K562 (cell line): ENCODE measurements at regions not wholly inside any gene's neighbourhood (a gene's known extent, or its start where the extent isn't known, plus 50 kb on each side); places are given as distances from the start of the nearest gene placed in this dataset.
A peak's percentile ranks its signal among the peaks of the same experiment; 100 is the strongest.

Experiments used
- ATAC-seq: fragments of 200-7000 bp; cut with Tn5 transposase; 3 replicates; pipeline ENCODE4 v1.9.1; 2020; ENCODE audit warnings: moderate library complexity
- BruUV-seq: library from RNA; stranded (reverse); fragments of 400-500 nt; replicated peaks from 2 replicates; lab custom pipeline; 2021; lab: Mats Ljungman, UMichigan
- CTCF ChIA-PET: fragments of 300-600 bp; formaldehyde crosslinking; extraction: SDS; loops from one replicate; lab custom pipeline; 2021; ENCODE audit warnings: low intra/inter-chr PET ratio; lab: Yijun Ruan, JAX
- POLR2A ChIA-PET: fragments of 300-600, 350-650 bp; sonication (Branson Sonifier 250); formaldehyde crosslinking; extraction: SDS; loops from one replicate; lab custom pipeline; 2021; ENCODE audit warnings: antibody characterized with exemption, inconsistent platforms; lab: Yijun Ruan, JAX
- DNase-seq, 4 experiments: peaks; one replicate each; pipeline versions ENCODE4 v3.0.0 to v3.0.0-alpha.2; 2011 to 2018; ENCODE audit warnings: low spot score in 3 of 4, mixed read lengths in 3 of 4; ENCODE audit errors: extremely low read depth in 1 of 4
- FAIRE-seq: peaks from 2 replicates; lab custom pipeline; 2011; peaks lifted over from hg19 to GRCh38; lab: Jason Lieb, UNC
- H2AFZ ChIP-seq: 2 replicates; pipeline ENCODE4 v1.6.0; 2011; ENCODE audit warnings: low read depth, low read length, control low read depth, inconsistent platforms
- H3K27ac ChIP-seq: fragments of 200-600 bp; 3 replicates; pipeline ENCODE4 v1.8.0; 2011; ENCODE audit warnings: low read depth, mild to moderate bottlenecking, control low read depth, inconsistent platforms, low read length, moderate library complexity, mixed read lengths; ENCODE audit errors: extremely low read depth
- H3K27me3 ChIP-seq, 2 experiments: fragments of 300-600 bp in 1 of 2; 2 replicates in 1 of 2; 3 replicates in 1 of 2; pipeline versions ENCODE4 v1.6.0 to v1.8.0; 2011; ENCODE audit warnings: inconsistent platforms in 2 of 2, low read length in 2 of 2, mild to moderate bottlenecking in 1 of 2, mixed read lengths in 1 of 2, moderate library complexity in 1 of 2; ENCODE audit not compliant: control insufficient read depth in 2 of 2, insufficient read depth in 2 of 2
- H3K36me3 ChIP-seq: fragments of 300-600 bp; 3 replicates; pipeline ENCODE4 v1.8.0; 2011; ENCODE audit warnings: mild to moderate bottlenecking, low read length, inconsistent platforms; ENCODE audit not compliant: control insufficient read depth, insufficient read depth
- H3K4me1 ChIP-seq, 2 experiments: fragments of 200-600 bp in 1 of 2; replicated peaks in 1 of 2; 2 replicates in 1 of 2; 3 replicates in 1 of 2; pipeline versions ENCODE4 v1.5.1 to v1.8.0; 2011; ENCODE audit warnings: inconsistent platforms in 2 of 2, low read length in 2 of 2, mild to moderate bottlenecking in 1 of 2, mixed read lengths in 1 of 2, moderate library complexity in 1 of 2; ENCODE audit not compliant: control insufficient read depth in 2 of 2, insufficient read depth in 2 of 2
- H3K4me2 ChIP-seq: 2 replicates; pipeline ENCODE4 v1.6.1; 2011; ENCODE audit warnings: low read length, control low read depth, inconsistent platforms, mixed read lengths; ENCODE audit not compliant: insufficient read depth
- H3K4me3 ChIP-seq: fragments of 200-600 bp; sonication (generic), shearing (Covaris generic); 2 replicates; pipeline ENCODE4 v1.5.1; 2016; ENCODE audit warnings: control low read depth, inconsistent platforms
- H3K79me2 ChIP-seq: fragments of 200-600 bp; 3 replicates; pipeline ENCODE4 v1.8.0; 2011; ENCODE audit warnings: low read length, inconsistent platforms; ENCODE audit not compliant: control insufficient read depth, insufficient read depth
- H3K9ac ChIP-seq, 2 experiments: 2 replicates each; pipeline versions ENCODE4 v1.6.0 to v1.6.1; 2011; ENCODE audit warnings: low read depth in 2 of 2, low read length in 2 of 2, control low read depth in 1 of 2, inconsistent platforms in 1 of 2, mild to moderate bottlenecking in 1 of 2, mixed read lengths in 1 of 2; ENCODE audit not compliant: insufficient read depth in 1 of 2
- H3K9me1 ChIP-seq: one replicate; pipeline ENCODE4 v1.6.0; 2011; ENCODE audit warnings: inconsistent platforms, mild to moderate bottlenecking, low read length, moderate library complexity; ENCODE audit not compliant: control insufficient read depth, insufficient read depth
- H3K9me3 ChIP-seq: replicated peaks from 2 replicates; pipeline ENCODE4 v1.5.1; 2011; ENCODE audit warnings: low read depth, low read length, inconsistent platforms; ENCODE audit not compliant: control insufficient read depth, insufficient read depth
- H4K20me1 ChIP-seq: replicated peaks from 2 replicates; pipeline ENCODE4 v1.6.1; 2011; ENCODE audit warnings: low read length, inconsistent platforms, mixed read lengths; ENCODE audit not compliant: control insufficient read depth, insufficient read depth
- BACH1 ChIP-seq: fragments of 200-800 bp; sonication (Bioruptor generic); IDR thresholded peaks from 2 replicates; pipeline ENCODE4 v1.6.1; 2016; ENCODE audit warnings: missing genetic modification characterization, missing compliant biosample characterization
- EP300 ChIP-seq: IDR thresholded peaks from 2 replicates; pipeline ENCODE4 v1.6.1; 2012; ENCODE audit warnings: low read length, improper control_type of control experiment
- HEY1 ChIP-seq: fragments of 250-450 bp; sonication (Bioruptor Pico); IDR thresholded peaks from 2 replicates; pipeline ENCODE4 v1.5.0; 2020; ENCODE audit warnings: mild to moderate bottlenecking, moderate library complexity, borderline replicate concordance
- MAFF ChIP-seq: IDR thresholded peaks from 2 replicates; pipeline ENCODE4 v1.6.1; 2012; ENCODE audit warnings: low read length, improper control_type of control experiment
- MAFG ChIP-seq: fragments of 450-650 bp; conservative IDR thresholded peaks from 2 replicates; pipeline ENCODE4 v1.6.1; 2016; ENCODE audit warnings: missing genetic modification characterization, missing compliant biosample characterization
- MAFK ChIP-seq: IDR thresholded peaks from 2 replicates; pipeline ENCODE4 v1.6.1; 2011; ENCODE audit warnings: low read length, improper control_type of control experiment
- MBD2 ChIP-seq: sonication (generic); IDR thresholded peaks from 2 replicates; pipeline ENCODE4 v1.6.1; 2016; ENCODE audit warnings: low read depth, borderline replicate concordance
- MEF2A ChIP-seq: IDR thresholded peaks from 2 replicates; pipeline ENCODE4 v1.6.1; 2011; ENCODE audit warnings: low read depth, mild to moderate bottlenecking, low read length, moderate library complexity; ENCODE audit not compliant: control insufficient read depth
- MEIS2 ChIP-seq: fragments of 450-650 bp; IDR thresholded peaks from 2 replicates; pipeline ENCODE4 v1.6.1; 2014; ENCODE audit warnings: mild to moderate bottlenecking; ENCODE audit not compliant: partially characterized antibody
- NONO ChIP-seq, 2 experiments: fragments of 200-400 bp in 1 of 2; fragments of 450-650 bp in 1 of 2; formaldehyde crosslinking in 1 of 2; IDR thresholded peaks; 2 replicates each; pipeline ENCODE4 v1.6.1; 2017; ENCODE audit warnings: low read depth in 2 of 2, mild to moderate bottlenecking in 2 of 2, moderate library complexity in 2 of 2, low read length in 1 of 2
- NR2C1 ChIP-seq, 2 experiments: fragments of 450-650 bp; IDR thresholded peaks; 2 replicates each; pipeline ENCODE4 v1.6.1; 2017; ENCODE audit warnings: mild to moderate bottlenecking in 2 of 2, antibody characterized with exemption in 1 of 2, inconsistent platforms in 1 of 2, missing compliant biosample characterization in 1 of 2, missing genetic modification characterization in 1 of 2
- PCBP2 ChIP-seq: fragments of 200-400 bp; formaldehyde crosslinking; IDR thresholded peaks from 2 replicates; pipeline ENCODE4 v1.6.1; 2018; ENCODE audit warnings: low read length, low read depth, mild to moderate bottlenecking, moderate library complexity; ENCODE audit not compliant: poor library complexity, severe bottlenecking
- ZNF316 ChIP-seq: fragments of 450-650 bp; IDR thresholded peaks from 2 replicates; pipeline ENCODE4 v1.6.1; 2016
- ZNF584 ChIP-seq: fragments of 200-800 bp; sonication (Bioruptor generic); IDR thresholded peaks from 2 replicates; pipeline ENCODE4 v1.6.1; 2016; ENCODE audit warnings: low read depth, mild to moderate bottlenecking, missing genetic modification characterization, missing compliant biosample characterization
- WGBS: fragments of 100-300 bp; shearing (Covaris generic); methylation state at CpG from one replicate; pipeline ENCODE4 v1.1.6; 2016; ENCODE audit warnings: low coverage, mixed read lengths; ENCODE audit not compliant: insufficient coverage; ENCODE audit errors: missing lambda C conversion rate; 5-methylcytosine and 5-hydroxymethylcytosine counted together
- in situ Hi-C: fragments of 300-500 bp; cut with MboI; formaldehyde crosslinking; loops from 4 replicates; pipeline ENCODE4 v1.15.0; 2018; ENCODE audit warnings: inconsistent platforms, mixed read lengths
- intact Hi-C: fragments of 100-400 bp; cut with micrococcal nuclease; formaldehyde crosslinking; loops from 2 replicates; pipeline ENCODE4 v1.14.2; 2022
- TF ChIP-seq, protein P1 (sequence below): fragments of 250-450 bp; sonication (Bioruptor Pico); IDR thresholded peaks from 2 replicates; pipeline ENCODE4 v1.8.0; 2021; ENCODE audit warnings: moderate library complexity, mild to moderate bottlenecking, inconsistent platforms
- TF ChIP-seq, protein P2 (sequence below): fragments of 250-450 bp; sonication (Bioruptor Pico); IDR thresholded peaks from 2 replicates; pipeline ENCODE4 v1.4.0; 2020; ENCODE audit warnings: mild to moderate bottlenecking, moderate library complexity
- TF ChIP-seq, protein P3 (sequence below): conservative IDR thresholded peaks from 2 replicates; pipeline ENCODE4 v1.6.1; 2011; ENCODE audit warnings: low read depth, mild to moderate bottlenecking, low read length; ENCODE audit not compliant: control insufficient read depth
- TF ChIP-seq, protein P4 (sequence below): fragments of 450-650 bp; IDR thresholded peaks from 2 replicates; pipeline ENCODE4 v1.6.1; 2018; ENCODE audit warnings: mild to moderate bottlenecking, low read depth; ENCODE audit not compliant: partially characterized antibody

DNA sequence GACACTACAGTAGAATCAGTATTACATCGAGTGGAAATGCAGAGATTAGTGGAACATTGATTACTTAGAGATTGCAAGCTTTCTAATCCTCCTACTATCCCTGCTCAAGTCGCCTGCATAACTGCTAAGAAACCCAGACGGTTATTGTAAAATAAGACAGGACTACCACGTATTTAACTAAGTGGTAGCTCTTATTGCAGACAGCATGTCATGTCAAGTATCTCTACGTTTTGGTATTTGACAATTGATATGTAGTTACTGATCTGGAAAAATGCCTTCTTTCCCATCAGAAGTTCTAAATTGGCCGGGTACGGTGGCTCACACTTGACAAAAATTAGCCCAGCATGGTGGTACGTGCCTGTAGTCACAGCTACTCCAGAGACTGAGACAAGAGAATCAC, 404.1 kb downstream of the CBLN2 start (continued):
- TF ChIP-seq PCBP2 (no peak), MBD2 (no peak), NR2C1 (IDR thresholded peaks at IDR 0.05) (no peak), NR2C1 (tag; IDR thresholded peaks at IDR 0.05) (no peak), EP300 (no peak), MEIS2 (no peak), MEF2A (no peak), ZNF584 (CRISPR knock-in tag) (no peak), BACH1 (no peak), HEY1 (CRISPR knock-in tag) (no peak)
- TF ChIP-seq, protein P1, sequence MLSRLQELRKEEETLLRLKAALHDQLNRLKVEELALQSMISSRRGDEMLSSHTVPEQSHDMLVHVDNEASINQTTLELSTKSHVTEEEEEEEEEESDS = no peak

DNA sequence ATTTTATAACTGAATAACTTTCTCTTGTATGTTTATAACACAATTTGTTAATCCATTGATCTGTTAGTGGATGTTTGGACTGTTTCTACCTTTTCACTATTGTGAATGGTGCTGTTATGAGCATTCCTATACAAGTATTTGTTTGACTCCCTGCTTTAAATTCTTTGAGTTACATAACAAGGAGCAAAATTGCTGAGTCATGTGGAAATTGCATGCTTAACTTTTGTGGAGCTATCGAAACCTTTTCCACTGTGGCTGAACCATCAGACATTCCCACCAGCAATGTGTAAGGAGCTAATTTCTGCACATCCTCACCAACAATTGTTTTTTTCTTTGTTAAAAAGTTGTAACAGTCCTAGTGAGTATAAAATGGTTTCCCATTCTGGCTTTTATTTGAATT, 415.5 kb downstream of the CBLN2 start:
- intact Hi-C loops = no loop called here
- Histone ChIP-seq H3K79me2 (no peaks in the 10 kb centered on the region), H2AFZ (no peak overlapping the region), H3K27ac (no peak overlapping the region), H3K27me3 (no peaks in the 10 kb centered on the region), H3K4me2 (no peak overlapping the region), H3K9ac (no peak overlapping the region), H4K20me1 (no peaks in the 10 kb centered on the region), H3K9me3 (no peaks in the 10 kb centered on the region), H3K4me1 (no peaks in the 10 kb centered on the region), H3K9me1 (no peaks in the 10 kb centered on the region), H3K36me3 (no peaks in the 10 kb centered on the region)
- WGBS = 0% methylated on average over 1 of the region's 1 CpG
- CTCF ChIA-PET = no interaction called here
- DNase-seq (no peak), ATAC-seq (no peak), FAIRE-seq (no peak)
- POLR2A ChIA-PET = no interaction called here
- in situ Hi-C loops = no loop called here
- no TSS peak for BruUV-seq
- TF ChIP-seq, protein P2, sequence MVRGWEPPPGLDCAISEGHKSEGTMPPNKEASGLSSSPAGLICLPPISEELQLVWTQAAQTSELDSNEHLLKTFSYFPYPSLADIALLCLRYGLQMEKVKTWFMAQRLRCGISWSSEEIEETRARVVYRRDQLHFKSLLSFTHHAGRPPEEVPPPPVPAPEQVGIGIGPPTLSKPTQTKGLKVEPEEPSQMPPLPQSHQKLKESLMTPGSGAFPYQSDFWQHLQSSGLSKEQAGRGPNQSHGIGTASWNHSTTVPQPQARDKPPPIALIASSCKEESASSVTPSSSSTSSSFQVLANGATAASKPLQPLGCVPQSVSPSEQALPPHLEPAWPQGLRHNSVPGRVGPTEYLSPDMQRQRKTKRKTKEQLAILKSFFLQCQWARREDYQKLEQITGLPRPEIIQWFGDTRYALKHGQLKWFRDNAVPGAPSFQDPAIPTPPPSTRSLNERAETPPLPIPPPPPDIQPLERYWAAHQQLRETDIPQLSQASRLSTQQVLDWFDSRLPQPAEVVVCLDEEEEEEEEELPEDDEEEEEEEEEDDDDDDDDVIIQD = no peak
- peak; percentile 62 for TF ChIP-seq MAFK
- TF ChIP-seq MAFG (tag) = peak; percentile 64
- no peak for TF ChIP-seq NONO (IDR thresholded peaks at IDR 0.05; ENCODE audit: low read depth in 2 of 2, low read length in 1 of 2)
- TF ChIP-seq ZNF316 = peak; percentile 60
- TF ChIP-seq, protein P3, sequence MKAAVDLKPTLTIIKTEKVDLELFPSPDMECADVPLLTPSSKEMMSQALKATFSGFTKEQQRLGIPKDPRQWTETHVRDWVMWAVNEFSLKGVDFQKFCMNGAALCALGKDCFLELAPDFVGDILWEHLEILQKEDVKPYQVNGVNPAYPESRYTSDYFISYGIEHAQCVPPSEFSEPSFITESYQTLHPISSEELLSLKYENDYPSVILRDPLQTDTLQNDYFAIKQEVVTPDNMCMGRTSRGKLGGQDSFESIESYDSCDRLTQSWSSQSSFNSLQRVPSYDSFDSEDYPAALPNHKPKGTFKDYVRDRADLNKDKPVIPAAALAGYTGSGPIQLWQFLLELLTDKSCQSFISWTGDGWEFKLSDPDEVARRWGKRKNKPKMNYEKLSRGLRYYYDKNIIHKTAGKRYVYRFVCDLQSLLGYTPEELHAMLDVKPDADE = no peak
- TF ChIP-seq MAFF = peak; percentile 77
- TF ChIP-seq, protein P4, sequence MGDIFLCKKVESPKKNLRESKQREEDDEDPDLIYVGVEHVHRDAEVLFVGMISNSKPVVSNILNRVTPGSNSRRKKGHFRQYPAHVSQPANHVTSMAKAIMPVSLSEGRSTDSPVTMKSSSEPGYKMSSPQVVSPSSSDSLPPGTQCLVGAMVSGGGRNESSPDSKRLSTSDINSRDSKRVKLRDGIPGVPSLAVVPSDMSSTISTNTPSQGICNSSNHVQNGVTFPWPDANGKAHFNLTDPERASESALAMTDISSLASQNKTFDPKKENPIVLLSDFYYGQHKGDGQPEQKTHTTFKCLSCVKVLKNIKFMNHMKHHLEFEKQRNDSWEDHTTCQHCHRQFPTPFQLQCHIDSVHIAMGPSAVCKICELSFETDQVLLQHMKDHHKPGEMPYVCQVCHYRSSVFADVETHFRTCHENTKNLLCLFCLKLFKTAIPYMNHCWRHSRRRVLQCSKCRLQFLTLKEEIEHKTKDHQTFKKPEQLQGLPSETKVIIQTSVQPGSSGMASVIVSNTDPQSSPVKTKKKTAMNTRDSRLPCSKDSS = no peak
- TF ChIP-seq, all 486 proteins: peak for 4
- H3K4me3 ChIP-seq = no peak overlapping the region
